Tibial nerve (tissue), 4 donors: ENCODE measurements at regions not wholly inside any gene's neighbourhood (a gene's known extent, or its start where the extent isn't known, plus 50 kb on each side); places are given as distances from the start of the nearest gene placed in this dataset.

Experiments
- DNase-seq, 2 donors: peaks; one replicate each; pipeline ENCODE4 v3.0.0-alpha.2; 2019; ENCODE audit warnings: low spot score in 2 of 2
- H3K27ac ChIP-seq, 4 donors: fragments of 200-600 bp; sonication (generic) in 3 of 4; one replicate each; pipeline ENCODE4 v1.5.1; 2017 to 2019; ENCODE audit warnings: mild to moderate bottlenecking in 1 of 4
- H3K27me3 ChIP-seq, 2 donors: fragments of 200-600 bp; sonication (generic) in 1 of 2; one replicate each; pipeline versions ENCODE4 v1.5.1 to v1.6.0; 2017 to 2019
- H3K36me3 ChIP-seq, 3 donors: fragments of 200-600 bp; sonication (generic); one replicate each; pipeline ENCODE4 v1.5.1; 2018 to 2019
- H3K4me1 ChIP-seq, 4 donors: fragments of 200-600 bp; sonication (generic) in 3 of 4; one replicate each; pipeline ENCODE4 v1.5.1; 2017 to 2019
- H3K4me3 ChIP-seq, 4 donors: fragments of 200-600 bp; sonication (generic) in 3 of 4; one replicate each; pipeline ENCODE4 v1.5.1; 2017 to 2019; ENCODE audit warnings: mild to moderate bottlenecking in 1 of 4, moderate library complexity in 1 of 4
- H3K9me3 ChIP-seq, 4 donors: fragments of 200-600 bp; sonication (generic) in 3 of 4; one replicate each; pipeline ENCODE4 v1.5.1; 2017 to 2019
- EP300 ChIP-seq, 2 donors: sonication (generic); formaldehyde crosslinking; IDR thresholded peaks; one replicate each; pipeline ENCODE4 v1.6.1; 2017; ENCODE audit warnings: antibody characterized with exemption in 2 of 2, mild to moderate bottlenecking in 1 of 2
- POLR2A ChIP-seq, 2 donors: fragments of 450-650 bp; IDR thresholded peaks; one replicate each; pipeline ENCODE4 v1.6.1; 2017; ENCODE audit warnings: antibody characterized with exemption in 2 of 2, mild to moderate bottlenecking in 2 of 2, moderate library complexity in 2 of 2
- WGBS, 2 donors: methylation state at CpG; one replicate each; pipeline ENCODE4 v1.1.5; 2018; 5-methylcytosine and 5-hydroxymethylcytosine counted together
- TF ChIP-seq, protein P1 (sequence below), 5 experiments: fragments of 200-600 bp in 3 of 5; fragments of 450-650 bp in 2 of 5; sonication (generic) in 3 of 5; IDR thresholded peaks; one replicate each; pipeline ENCODE4 v1.5.1; 2016 to 2019; ENCODE audit warnings: antibody characterized with exemption in 5 of 5, mild to moderate bottlenecking in 3 of 5, moderate library complexity in 2 of 5

DNA sequence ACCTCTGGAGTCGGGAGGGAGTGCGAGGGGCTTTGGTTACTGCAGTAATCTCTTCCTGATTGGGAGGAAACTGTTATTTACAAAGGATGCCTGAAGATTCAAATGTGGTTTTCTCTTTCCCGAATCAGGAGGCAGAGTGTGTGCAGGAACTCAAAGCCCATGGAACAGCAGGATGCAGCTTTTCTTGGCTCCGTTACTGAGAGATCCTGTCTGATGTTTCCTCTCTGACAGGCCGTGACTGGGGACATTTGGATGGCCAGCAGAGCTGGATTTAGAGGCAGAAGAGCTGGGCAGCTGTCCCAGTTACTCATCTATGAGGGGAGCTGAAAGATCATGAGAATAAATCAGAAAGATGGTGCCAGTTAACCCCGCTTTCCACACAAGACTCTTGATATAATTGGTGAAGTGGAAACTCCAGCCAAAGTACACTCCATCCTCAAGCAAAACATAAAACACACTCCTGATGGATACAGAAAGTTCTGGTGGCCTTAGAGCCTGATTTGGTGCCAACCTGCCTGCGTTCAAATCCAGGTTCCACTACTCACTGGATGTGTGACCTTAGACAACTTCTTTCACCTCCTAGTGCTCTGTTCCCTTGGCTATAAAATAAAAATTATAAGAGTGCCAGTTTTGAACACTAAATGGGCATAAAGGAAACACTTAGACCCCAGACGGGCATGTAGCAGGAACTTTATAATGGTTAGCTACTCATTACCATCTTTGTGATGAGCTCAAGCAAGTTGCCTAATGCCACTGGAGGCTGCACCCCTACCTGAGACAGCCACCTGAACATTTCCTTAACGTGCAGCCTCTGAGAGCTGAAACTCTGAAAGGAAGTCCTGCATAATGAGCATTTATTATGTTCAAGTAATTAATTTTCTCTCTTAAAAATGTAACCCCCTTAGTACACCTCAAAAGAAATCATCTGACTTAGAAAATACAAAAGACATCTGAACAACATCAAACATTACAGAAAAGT, 349.0 kb upstream of the GATB start:
- Histone ChIP-seq H3K4me1 (peaks cover 0 to 39% (median 8%) of the 10 kb centered on the region in 4 donors), H3K4me3 (no peak overlapping the region), H3K27me3 (no peaks in the 10 kb centered on the region), H3K9me3 (no peaks in the 10 kb centered on the region), H3K27ac (no peak overlapping the region), H3K36me3 (no peaks in the 10 kb centered on the region)
- WGBS, 2 donors: 54 to 59% methylated on average over 9 of the region's 9 CpGs
- TF ChIP-seq, protein P1, sequence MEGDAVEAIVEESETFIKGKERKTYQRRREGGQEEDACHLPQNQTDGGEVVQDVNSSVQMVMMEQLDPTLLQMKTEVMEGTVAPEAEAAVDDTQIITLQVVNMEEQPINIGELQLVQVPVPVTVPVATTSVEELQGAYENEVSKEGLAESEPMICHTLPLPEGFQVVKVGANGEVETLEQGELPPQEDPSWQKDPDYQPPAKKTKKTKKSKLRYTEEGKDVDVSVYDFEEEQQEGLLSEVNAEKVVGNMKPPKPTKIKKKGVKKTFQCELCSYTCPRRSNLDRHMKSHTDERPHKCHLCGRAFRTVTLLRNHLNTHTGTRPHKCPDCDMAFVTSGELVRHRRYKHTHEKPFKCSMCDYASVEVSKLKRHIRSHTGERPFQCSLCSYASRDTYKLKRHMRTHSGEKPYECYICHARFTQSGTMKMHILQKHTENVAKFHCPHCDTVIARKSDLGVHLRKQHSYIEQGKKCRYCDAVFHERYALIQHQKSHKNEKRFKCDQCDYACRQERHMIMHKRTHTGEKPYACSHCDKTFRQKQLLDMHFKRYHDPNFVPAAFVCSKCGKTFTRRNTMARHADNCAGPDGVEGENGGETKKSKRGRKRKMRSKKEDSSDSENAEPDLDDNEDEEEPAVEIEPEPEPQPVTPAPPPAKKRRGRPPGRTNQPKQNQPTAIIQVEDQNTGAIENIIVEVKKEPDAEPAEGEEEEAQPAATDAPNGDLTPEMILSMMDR (IDR thresholded peaks at IDR 0.05): no peak
- DNase-seq: no peak

DNA sequence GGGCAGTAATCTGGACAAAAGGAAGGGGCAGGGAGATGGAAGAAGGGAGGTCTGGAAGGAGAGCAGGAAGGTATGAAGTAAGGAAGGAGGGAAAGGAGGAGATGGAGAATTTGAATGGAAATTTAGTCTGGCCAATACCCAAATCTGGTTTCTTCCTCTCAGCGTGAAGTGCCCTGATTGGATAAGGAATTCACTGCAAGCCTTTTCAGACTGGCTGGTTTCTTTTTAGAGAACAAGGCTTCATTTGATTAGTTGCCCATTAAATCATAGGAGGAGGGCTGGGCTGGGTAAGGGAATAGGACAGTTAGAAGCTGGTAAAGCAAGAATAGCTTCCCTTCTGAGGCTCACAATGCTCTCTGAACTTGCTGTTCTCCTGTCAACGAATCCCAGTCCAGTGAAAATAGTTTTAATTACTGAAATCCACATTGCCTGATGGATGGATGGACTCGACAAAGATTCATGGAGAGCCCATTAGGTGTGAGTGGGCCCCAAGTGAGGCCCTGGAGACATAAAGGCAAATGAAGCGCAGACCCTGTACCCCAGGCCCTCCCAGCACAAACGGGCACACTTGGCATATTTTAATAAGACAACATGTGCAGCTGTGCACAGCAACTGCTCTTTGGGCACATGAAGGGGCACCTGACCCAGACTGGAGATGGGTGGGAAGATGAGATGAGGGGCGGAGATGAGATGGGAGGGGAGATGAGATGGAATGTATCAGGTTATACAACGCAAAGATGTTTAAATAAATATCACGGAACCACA, 347.1 kb upstream of the GATB start:
- peaks cover 0 to 39% (median 8%) of the 10 kb centered on the region in 4 donors for H3K4me1 ChIP-seq

DNA sequence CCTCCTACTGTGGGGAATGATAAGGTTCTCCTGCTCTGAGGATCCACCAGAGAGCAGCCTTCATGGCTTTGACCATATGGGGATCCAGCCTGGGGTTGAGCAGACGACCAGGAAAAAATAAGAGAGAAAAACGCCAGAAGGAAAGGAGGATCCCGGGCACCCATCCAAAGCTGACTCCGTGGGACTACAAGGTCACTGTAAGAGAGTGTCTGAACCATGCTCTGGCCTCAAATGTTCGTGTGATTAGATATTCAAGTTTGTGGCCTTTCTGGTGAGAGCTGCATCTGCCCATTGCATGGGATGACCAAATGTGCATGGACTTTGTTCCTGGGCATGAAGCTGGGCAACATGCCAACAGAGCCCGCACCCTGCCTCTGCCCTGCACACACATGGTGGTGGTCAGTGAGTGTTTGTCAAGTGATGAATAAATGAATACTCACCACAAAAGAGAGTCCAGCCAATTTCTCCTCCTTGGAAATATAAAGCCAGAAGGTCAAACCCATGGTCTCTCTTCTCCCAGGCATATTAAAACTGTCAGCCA, 346.0 kb upstream of the GATB start:
- TF ChIP-seq, protein P1 (IDR thresholded peaks at IDR 0.05): no peak
- TF ChIP-seq POLR2A (IDR thresholded peaks at IDR 0.05) (no peak), EP300 (IDR thresholded peaks at IDR 0.05) (no peak)
- H3K9me3 ChIP-seq: no peaks in the 10 kb centered on the region
- 47 to 58% methylated on average over 6 of the region's 6 CpGs for WGBS, 2 donors
- H3K27ac ChIP-seq: no peak overlapping the region
- no peak overlapping the region for H3K4me3 ChIP-seq
- H3K27me3 ChIP-seq: no peaks in the 10 kb centered on the region
- H3K36me3 ChIP-seq: no peaks in the 10 kb centered on the region
- peaks cover 0 to 45% (median 8%) of the 10 kb centered on the region in 4 donors for H3K4me1 ChIP-seq
- DNase-seq: no peak

More for the DNA sequence above, 347.1 kb upstream of the GATB start:
- TF ChIP-seq POLR2A (IDR thresholded peaks at IDR 0.05) (no peak), EP300 (IDR thresholded peaks at IDR 0.05) (no peak)
- TF ChIP-seq, protein P1 (IDR thresholded peaks at IDR 0.05): no peak
- WGBS, 2 donors: 70 to 83% methylated on average over 8 of the region's 8 CpGs
- Histone ChIP-seq H3K27me3 (no peaks in the 10 kb centered on the region), H3K9me3 (no peaks in the 10 kb centered on the region), H3K27ac (peak overlapping the region in 1 of 4 donors; percentile 50), H3K36me3 (no peaks in the 10 kb centered on the region), H3K4me3 (no peak overlapping the region)
- DNase-seq: no peak

DNA sequence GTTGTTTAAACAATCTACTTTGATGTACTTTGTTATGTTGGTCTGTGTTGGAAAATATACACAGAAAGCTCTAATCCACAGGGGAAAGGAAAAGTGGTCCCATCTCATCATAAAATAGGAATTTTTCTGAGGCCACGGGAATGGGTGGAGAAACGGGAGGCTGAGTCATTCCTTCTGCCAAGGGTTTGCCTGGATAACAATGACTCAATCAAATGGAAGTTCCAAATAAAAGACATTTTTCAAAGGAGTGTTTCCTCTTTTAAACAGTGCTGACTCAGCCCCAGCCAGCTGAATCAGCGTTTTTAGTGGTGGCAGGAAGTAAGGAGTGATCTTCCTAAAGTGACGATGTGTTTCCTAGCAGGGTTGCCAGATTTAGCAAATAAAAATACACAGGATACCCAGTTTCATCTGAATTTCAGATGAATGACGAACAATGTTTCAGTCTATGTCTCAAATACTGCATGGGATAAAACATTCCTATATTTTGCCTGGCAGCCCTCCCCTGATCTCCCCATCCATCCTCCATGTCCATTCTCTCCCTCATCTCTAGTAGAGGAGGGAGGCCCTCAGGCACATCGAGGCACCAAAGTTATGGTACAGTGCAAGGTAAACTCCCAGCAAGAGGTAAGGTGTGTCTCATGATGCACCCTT, 345.4 kb upstream of the GATB start:
- peak; percentile 59 to 80 for DNase-seq
- H3K36me3 ChIP-seq: no peaks in the 10 kb centered on the region
- H3K4me1 ChIP-seq: peaks cover 0 to 49% (median 8%) of the 10 kb centered on the region in 4 donors
- no peaks in the 10 kb centered on the region for H3K9me3 ChIP-seq
- no peak overlapping the region for H3K4me3 ChIP-seq
- TF ChIP-seq, protein P1 (IDR thresholded peaks at IDR 0.05): no peak
- TF ChIP-seq POLR2A (IDR thresholded peaks at IDR 0.05): no peak
- peak in 1 of 2 donors; percentile 75 for TF ChIP-seq EP300 (IDR thresholded peaks at IDR 0.05)
- H3K27me3 ChIP-seq: no peaks in the 10 kb centered on the region
- 29 to 34% methylated on average over 6 of the region's 6 CpGs for WGBS, 2 donors
- H3K27ac ChIP-seq: peak overlapping the region in 2 of 4 donors; percentile 58 to 65
